Mesendoderm (in vitro differentiated cells): ENCODE measurements at regions not wholly inside any gene's neighbourhood (a gene's known extent, or its start where the extent isn't known, plus 50 kb on each side); places are given as distances from the start of the nearest gene placed in this dataset.

Experiments
- DNase-seq: peaks from one replicate; pipeline ENCODE4 v3.0.0; 2013
- H2AK5ac ChIP-seq: 2 replicates; pipeline ENCODE4 v1.6.1; 2013; ENCODE audit warnings: low read length, inconsistent platforms
- H2BK120ac ChIP-seq: 2 replicates; pipeline ENCODE4 v1.6.1; 2013; ENCODE audit warnings: low read depth, mild to moderate bottlenecking, low read length, moderate library complexity, mixed read lengths
- H2BK15ac ChIP-seq: replicated peaks from 2 replicates; pipeline ENCODE4 v1.6.1; 2013; ENCODE audit warnings: low read depth, mild to moderate bottlenecking, moderate library complexity
- H2BK5ac ChIP-seq: 2 replicates; pipeline ENCODE4 v1.6.1; 2013; ENCODE audit warnings: low read length, inconsistent platforms
- H3K18ac ChIP-seq: 2 replicates; pipeline ENCODE4 v1.6.1; 2013; ENCODE audit warnings: mild to moderate bottlenecking, low read length, mixed read lengths
- H3K23ac ChIP-seq: one replicate; pipeline ENCODE4 v1.6.1; 2013; ENCODE audit warnings: low read length
- H3K27ac ChIP-seq: 2 replicates; pipeline ENCODE4 v1.5.1; 2013; ENCODE audit warnings: low read depth, mild to moderate bottlenecking, inconsistent platforms, low read length, moderate library complexity
- H3K27me3 ChIP-seq: 2 replicates; pipeline ENCODE4 v1.6.1; 2013; ENCODE audit warnings: low read length, control low read depth, mild to moderate bottlenecking, inconsistent platforms; ENCODE audit not compliant: insufficient read depth, poor library complexity
- H3K36me3 ChIP-seq: 2 replicates; pipeline ENCODE4 v1.6.1; 2013; ENCODE audit warnings: low read length, inconsistent platforms; ENCODE audit not compliant: control insufficient read depth, insufficient read depth
- H3K4ac ChIP-seq: one replicate; pipeline ENCODE4 v1.6.1; 2013; ENCODE audit warnings: low read depth, mild to moderate bottlenecking, low read length, moderate library complexity
- H3K4me1 ChIP-seq: 2 replicates; pipeline ENCODE4 v1.6.1; 2013; ENCODE audit warnings: low read depth, low read length, inconsistent platforms; ENCODE audit not compliant: control insufficient read depth
- H3K4me2 ChIP-seq: 2 replicates; pipeline ENCODE4 v1.6.1; 2013; ENCODE audit warnings: low read length
- H3K4me3 ChIP-seq: 2 replicates; pipeline ENCODE4 v1.5.1; 2013; ENCODE audit warnings: mild to moderate bottlenecking, low read length
- H3K56ac ChIP-seq: one replicate; pipeline ENCODE4 v1.6.1; 2013; ENCODE audit warnings: low read length
- H3K79me1 ChIP-seq: 2 replicates; pipeline ENCODE4 v1.6.1; 2013; ENCODE audit warnings: low read length, inconsistent platforms
- H3K79me2 ChIP-seq: 2 replicates; pipeline ENCODE4 v1.6.1; 2013; ENCODE audit warnings: mild to moderate bottlenecking, low read length; ENCODE audit not compliant: control insufficient read depth, insufficient read depth
- H3K9ac ChIP-seq: 2 replicates; pipeline ENCODE4 v1.6.1; 2013; ENCODE audit warnings: low read length, inconsistent platforms
- H4K5ac ChIP-seq: one replicate; pipeline ENCODE4 v1.6.1; 2013; ENCODE audit warnings: low read length
- H4K8ac ChIP-seq: one replicate; pipeline ENCODE4 v1.6.1; 2013; ENCODE audit warnings: low read depth, mild to moderate bottlenecking, control low read depth, low read length, moderate library complexity
- WGBS: extraction: QIAGEN DNeasy Blood & Tissue Kit; methylation state at CpG from one replicate; pipeline ENCODE4 v1.1.7; 2013; ENCODE audit warnings: low lambda C conversion rate, missing lambda C conversion rate; ENCODE audit not compliant: insufficient coverage; ENCODE audit errors: extremely low coverage; 5-methylcytosine and 5-hydroxymethylcytosine counted together

DNA sequence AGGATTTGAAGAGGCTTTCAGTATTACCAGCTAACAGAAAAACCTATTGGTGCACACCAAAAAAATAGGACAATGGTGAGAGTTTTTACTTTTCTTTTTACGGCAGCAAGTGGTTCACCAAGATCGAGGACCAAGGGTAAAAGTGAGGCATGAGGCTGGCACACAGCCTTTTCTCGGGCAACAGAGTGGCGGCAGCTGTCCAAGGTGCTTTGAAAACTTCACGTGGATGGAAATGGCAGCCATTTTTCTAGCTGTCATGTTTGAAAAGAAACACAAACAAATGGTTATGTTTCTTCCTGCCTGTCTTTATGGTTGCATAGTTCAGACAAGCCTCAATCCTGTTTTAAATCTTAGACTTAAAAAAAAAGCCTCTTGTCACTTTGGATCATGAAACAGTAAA lies 812.5 kb upstream of the CHAC2 start:
- no peak overlapping the region for H3K18ac ChIP-seq

DNA sequence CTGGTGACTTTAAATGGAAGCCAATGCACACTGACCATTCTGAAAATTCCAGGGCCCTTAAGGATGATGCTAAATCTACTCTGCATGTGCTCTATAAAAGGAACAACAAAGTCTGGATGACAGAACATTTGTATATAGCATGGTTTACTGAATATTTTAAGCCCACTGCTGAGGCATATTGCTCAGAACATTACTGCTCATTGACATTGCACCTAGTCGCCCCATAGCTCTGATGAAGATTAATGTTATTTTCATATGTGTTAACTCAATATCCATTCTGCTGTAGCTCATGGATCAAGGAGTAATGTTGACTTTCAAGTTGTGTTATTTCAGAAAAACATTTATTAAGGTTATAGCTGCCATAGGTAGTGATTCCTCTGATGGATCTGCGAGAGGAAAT lies 827.5 kb upstream of the CHAC2 start:
- Histone ChIP-seq H4K5ac (no peak overlapping the region), H2BK120ac (no peak overlapping the region), H3K4me1 (no peaks in the 10 kb centered on the region), H3K79me1 (no peaks in the 10 kb centered on the region), H2AK5ac (no peak overlapping the region), H4K8ac (no peak overlapping the region), H2BK5ac (no peak overlapping the region), H3K4me3 (no peak overlapping the region), H3K36me3 (no peaks in the 10 kb centered on the region), H3K4me2 (no peak overlapping the region), H3K18ac (no peak overlapping the region), H3K23ac (no peak overlapping the region), H3K4ac (no peak overlapping the region), H3K27ac (no peak overlapping the region), H2BK15ac (no peak overlapping the region), H3K27me3 (no peaks in the 10 kb centered on the region), H3K79me2 (no peaks in the 10 kb centered on the region), H3K56ac (no peak overlapping the region), H3K9ac (no peak overlapping the region)
- no CpG with 5 or more reads among the region's 2 CpGs for WGBS
- no peak for DNase-seq

More for the DNA sequence above, 812.5 kb upstream of the CHAC2 start:
- no peak overlapping the region for H4K8ac ChIP-seq
- no peak overlapping the region for H3K4me3 ChIP-seq
- H3K36me3 ChIP-seq: no peaks in the 10 kb centered on the region
- H2BK120ac ChIP-seq: no peak overlapping the region
- no peak overlapping the region for H2BK15ac ChIP-seq
- H3K56ac ChIP-seq: no peak overlapping the region
- no peak overlapping the region for H3K9ac ChIP-seq
- no peaks in the 10 kb centered on the region for H3K27me3 ChIP-seq
- no peak for DNase-seq
- no peak overlapping the region for H2BK5ac ChIP-seq
- H3K4ac ChIP-seq: no peak overlapping the region
- H4K5ac ChIP-seq: no peak overlapping the region
- H2AK5ac ChIP-seq: no peak overlapping the region
- H3K27ac ChIP-seq: no peak overlapping the region
- no peak overlapping the region for H3K23ac ChIP-seq
- no peaks in the 10 kb centered on the region for H3K4me1 ChIP-seq
- no CpG with 5 or more reads among the region's 5 CpGs for WGBS
- no peak overlapping the region for H3K4me2 ChIP-seq
- H3K79me1 ChIP-seq: no peaks in the 10 kb centered on the region
- H3K79me2 ChIP-seq: no peaks in the 10 kb centered on the region

DNA sequence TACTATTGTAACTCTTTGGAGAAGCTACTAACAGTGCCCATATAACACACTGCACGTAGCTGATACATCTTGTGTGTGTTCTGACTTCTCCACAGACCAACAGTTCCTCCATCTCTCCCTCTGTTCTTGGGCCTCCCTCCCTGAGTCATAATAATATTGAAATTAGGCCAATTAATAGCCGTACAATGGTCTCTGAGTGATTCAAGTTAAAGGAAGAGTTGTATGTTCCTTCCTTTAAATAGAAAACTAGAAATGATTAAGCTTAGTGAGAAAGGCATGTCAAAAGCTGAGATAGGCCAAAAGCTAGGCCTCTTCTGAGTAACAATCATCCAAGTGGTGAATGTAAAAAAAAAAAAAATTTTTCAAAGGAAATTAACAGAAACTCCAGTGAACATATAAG lies 828.4 kb upstream of the CHAC2 start:
- H3K36me3 ChIP-seq: no peaks in the 10 kb centered on the region
- H3K9ac ChIP-seq: no peak overlapping the region
- H3K4me2 ChIP-seq: no peak overlapping the region
- no peaks in the 10 kb centered on the region for H3K79me2 ChIP-seq
- no peak for DNase-seq
- no peak overlapping the region for H4K8ac ChIP-seq
- no peak overlapping the region for H3K23ac ChIP-seq
- no peak overlapping the region for H2BK120ac ChIP-seq
- H3K27ac ChIP-seq: no peak overlapping the region
- H3K4me3 ChIP-seq: no peak overlapping the region
- no peaks in the 10 kb centered on the region for H3K79me1 ChIP-seq
- H3K56ac ChIP-seq: no peak overlapping the region
- H3K27me3 ChIP-seq: no peaks in the 10 kb centered on the region
- no peak overlapping the region for H3K4ac ChIP-seq
- H3K4me1 ChIP-seq: no peaks in the 10 kb centered on the region
- no CpG with 5 or more reads among the region's 2 CpGs for WGBS
- no peak overlapping the region for H4K5ac ChIP-seq
- no peak overlapping the region for H2AK5ac ChIP-seq
- no peak overlapping the region for H2BK5ac ChIP-seq
- no peak overlapping the region for H2BK15ac ChIP-seq
- no peak overlapping the region for H3K18ac ChIP-seq

DNA sequence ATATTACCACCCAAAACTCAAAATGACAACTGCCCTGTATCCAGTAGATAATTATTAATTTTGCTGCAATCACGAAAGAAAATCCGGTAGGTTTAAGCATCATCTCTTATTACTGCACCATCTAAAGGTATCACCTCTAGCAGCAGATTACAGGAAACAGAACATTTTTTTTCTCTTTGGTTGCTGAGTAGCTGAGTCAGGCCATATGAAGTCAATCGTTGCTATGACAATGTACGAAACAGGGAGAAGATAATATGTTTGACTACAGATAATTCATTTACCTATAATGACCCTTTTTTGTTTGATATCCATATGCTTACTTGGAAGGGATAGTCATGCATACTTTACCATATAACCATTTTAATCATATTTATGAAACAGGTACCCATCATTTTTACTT lies 831.6 kb upstream of the CHAC2 start:
- no peak overlapping the region for H4K8ac ChIP-seq
- H3K56ac ChIP-seq: no peak overlapping the region
- H2BK120ac ChIP-seq: no peak overlapping the region
- H3K4ac ChIP-seq: no peak overlapping the region
- H2AK5ac ChIP-seq: no peak overlapping the region
- H2BK5ac ChIP-seq: no peak overlapping the region
- no peak overlapping the region for H3K27ac ChIP-seq
- H3K4me1 ChIP-seq: no peaks in the 10 kb centered on the region
- H3K79me1 ChIP-seq: no peaks in the 10 kb centered on the region
- no CpG with 5 or more reads among the region's 4 CpGs for WGBS
- H3K23ac ChIP-seq: no peak overlapping the region
- DNase-seq: no peak
- no peaks in the 10 kb centered on the region for H3K79me2 ChIP-seq
- no peaks in the 10 kb centered on the region for H3K27me3 ChIP-seq
- no peak overlapping the region for H3K18ac ChIP-seq
- no peak overlapping the region for H4K5ac ChIP-seq
- no peak overlapping the region for H2BK15ac ChIP-seq
- no peaks in the 10 kb centered on the region for H3K36me3 ChIP-seq
- no peak overlapping the region for H3K4me2 ChIP-seq
- no peak overlapping the region for H3K9ac ChIP-seq
- no peak overlapping the region for H3K4me3 ChIP-seq

DNA sequence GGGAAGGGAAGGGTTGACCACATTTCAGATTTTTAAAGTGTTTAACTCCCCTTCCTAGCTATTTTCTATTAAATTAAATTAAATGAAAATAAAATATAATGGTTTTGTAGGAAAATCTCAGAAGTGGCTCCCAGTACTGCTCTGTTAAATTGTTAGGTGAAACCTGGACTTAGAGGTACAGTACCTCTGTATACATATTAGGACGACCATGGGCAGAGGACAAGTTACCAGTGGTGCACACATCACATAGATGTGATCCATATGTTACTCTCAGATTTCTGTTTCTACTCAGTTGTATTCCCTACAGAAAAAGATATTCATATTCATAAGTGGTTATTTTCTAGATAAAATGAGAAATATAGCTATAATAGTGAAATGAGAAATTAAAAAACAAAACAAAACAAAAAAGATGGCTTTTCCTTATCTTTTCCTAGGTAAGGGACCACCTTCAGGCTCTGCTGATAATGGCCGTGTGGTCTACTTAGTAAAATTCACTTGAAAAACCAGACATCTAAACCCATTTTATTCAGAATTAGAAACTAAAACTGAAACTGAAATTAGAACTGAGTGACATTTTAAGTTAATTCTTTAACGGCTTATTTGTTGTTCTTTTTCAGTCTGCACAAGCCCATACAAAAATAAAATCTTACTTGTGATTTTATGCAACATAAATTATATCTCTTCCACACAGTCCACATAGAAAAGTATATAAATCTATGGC lies 832.5 kb upstream of the CHAC2 start:
- no peak overlapping the region for H2BK15ac ChIP-seq
- no peak overlapping the region for H4K5ac ChIP-seq
- DNase-seq: no peak
- H2AK5ac ChIP-seq: no peak overlapping the region
- H3K56ac ChIP-seq: no peak overlapping the region
- no peak overlapping the region for H3K27ac ChIP-seq
- no peak overlapping the region for H2BK120ac ChIP-seq
- no peak overlapping the region for H3K18ac ChIP-seq
- no peaks in the 10 kb centered on the region for H3K36me3 ChIP-seq
- H3K4ac ChIP-seq: no peak overlapping the region
- H3K4me3 ChIP-seq: no peak overlapping the region
- H3K27me3 ChIP-seq: no peaks in the 10 kb centered on the region
- no peak overlapping the region for H3K23ac ChIP-seq
- H3K9ac ChIP-seq: no peak overlapping the region
- no peaks in the 10 kb centered on the region for H3K79me1 ChIP-seq
- no peak overlapping the region for H2BK5ac ChIP-seq
- no CpG with 5 or more reads among the region's 3 CpGs for WGBS
- H3K4me2 ChIP-seq: no peak overlapping the region
- H3K79me2 ChIP-seq: no peaks in the 10 kb centered on the region
- H3K4me1 ChIP-seq: no peaks in the 10 kb centered on the region
- no peak overlapping the region for H4K8ac ChIP-seq

DNA sequence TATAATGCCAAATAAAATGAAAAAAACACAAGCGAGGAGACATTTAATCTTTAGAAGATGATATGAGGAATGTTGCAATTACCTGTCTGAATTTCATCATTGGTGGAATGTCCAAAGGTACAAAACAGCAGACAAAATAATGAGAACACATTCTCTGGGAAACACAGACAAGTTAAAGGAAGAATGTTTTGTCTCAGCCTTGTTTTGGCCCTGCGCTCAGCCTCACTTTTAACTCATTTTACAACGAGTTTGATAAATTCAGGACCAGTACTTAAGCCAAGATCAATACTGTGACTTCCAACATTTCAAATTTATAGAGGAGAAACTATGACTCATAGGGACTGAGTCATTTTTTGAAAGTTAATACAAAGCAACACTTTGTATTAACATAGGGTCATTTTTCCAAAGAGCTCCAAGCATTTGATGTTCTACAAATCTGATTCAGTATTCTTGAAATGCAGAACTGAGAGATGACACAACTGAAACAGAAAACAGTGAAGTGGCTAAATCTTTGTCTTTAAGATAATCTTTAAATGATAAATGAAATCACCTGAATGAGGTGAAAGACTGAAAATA lies 833.2 kb upstream of the CHAC2 start:
- Histone ChIP-seq H4K5ac (no peak overlapping the region), H2BK5ac (no peak overlapping the region), H3K79me1 (no peaks in the 10 kb centered on the region), H3K27me3 (no peaks in the 10 kb centered on the region), H2AK5ac (no peak overlapping the region), H3K9ac (no peak overlapping the region), H3K23ac (no peak overlapping the region), H3K56ac (no peak overlapping the region), H3K4me2 (no peak overlapping the region), H4K8ac (no peak overlapping the region), H3K4ac (no peak overlapping the region), H3K27ac (no peak overlapping the region), H3K36me3 (no peaks in the 10 kb centered on the region), H3K18ac (no peak overlapping the region), H3K4me1 (no peaks in the 10 kb centered on the region), H3K79me2 (no peaks in the 10 kb centered on the region), H2BK15ac (no peak overlapping the region), H2BK120ac (no peak overlapping the region), H3K4me3 (no peak overlapping the region)
- DNase-seq: no peak
- no CpG with 5 or more reads among the region's 3 CpGs for WGBS
